ENCODE measurements at regions not wholly inside any gene's neighbourhood (a gene's known extent, or its start where the extent isn't known, plus 50 kb on each side); places are given as distances from the start of the nearest gene placed in this dataset.

DNA sequence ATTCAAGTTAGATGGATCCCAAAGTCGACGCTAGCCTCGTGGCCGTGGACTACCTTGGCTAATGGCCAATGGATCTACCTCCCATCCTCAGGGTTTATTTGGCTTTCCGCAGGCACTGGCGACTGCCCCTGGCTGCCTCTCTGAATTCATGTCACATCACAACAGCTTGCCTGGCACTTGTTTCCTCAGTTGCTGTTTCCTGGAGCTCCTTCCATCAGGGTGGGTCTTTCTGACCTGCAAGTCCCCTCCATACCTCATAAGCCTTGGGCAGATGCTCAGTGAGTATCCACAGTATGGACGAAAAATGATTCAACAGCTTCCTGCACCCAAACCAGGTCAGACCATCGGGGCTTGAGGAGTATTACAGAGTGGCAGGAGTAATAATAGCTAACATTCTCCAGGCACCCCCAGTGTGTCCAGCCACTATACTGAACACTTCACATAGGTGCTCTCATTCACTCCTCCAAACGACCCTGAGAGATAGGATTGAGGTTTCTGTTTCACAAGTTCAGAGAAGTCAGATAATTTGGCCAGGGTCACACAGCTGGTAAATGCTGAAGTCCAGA, 311.5 kb downstream of the TLE3 start:
- TF ChIP-seq ELF4 (IDR thresholded peaks at IDR 0.05) (no peak), SUZ12 (IDR thresholded peaks at IDR 0.05) (no peak), TARDBP (IDR thresholded peaks at IDR 0.05) (no peak), FOXA1 (IDR thresholded peaks at IDR 0.05) (no peak), SP1 (IDR thresholded peaks at IDR 0.05) (no peak), HDGF (IDR thresholded peaks at IDR 0.05; ENCODE audit: borderline replicate concordance) (no peak), FOXK2 (IDR thresholded peaks at IDR 0.05) (no peak), ARNT (IDR thresholded peaks at IDR 0.05) (no peak), BHLHE40 (IDR thresholded peaks at IDR 0.05; ENCODE audit: borderline replicate concordance) (no peak), FOXM1 (IDR thresholded peaks at IDR 0.05; ENCODE audit: borderline replicate concordance) (no peak), PKNOX1 (IDR thresholded peaks at IDR 0.05) (no peak)

All from HEK293T (cell line).